ENCODE measurements at regions not wholly inside any gene's neighbourhood (a gene's known extent, or its start where the extent isn't known, plus 50 kb on each side); places are given as distances from the start of the nearest gene placed in this dataset.
A peak's percentile ranks its signal among the peaks of the same experiment; 100 is the strongest.

- WGBS, 5 donors = 38 to 89% (median 71%) methylated on average over 3 of the region's 3 CpGs
- no peak overlapping the region for H3K4me3 ChIP-seq
Measured at GRCh38 chr3:94862703-94863102, 799.8 kb downstream of the NSUN3 start.

GRCh38 chr3:94869059-94869547 lies 806.2 kb downstream of the NSUN3 start:
- Histone ChIP-seq H3K9me3 (peaks cover 5 to 10% (median 10%) of the 10 kb centered on the region in 4 donors), H3K4me1 (no peaks in the 10 kb centered on the region), H3K27ac (no peak overlapping the region), H3K27me3 (no peaks in the 10 kb centered on the region), H3K4me3 (no peak overlapping the region), H3K36me3 (no peaks in the 10 kb centered on the region)
- intact Hi-C loops (cut with DNase I; ENCODE audit: low total_unique reads) = no loop called here
- WGBS, 5 donors = 39 to 87% (median 67%) methylated on average over 2 of the region's 2 CpGs
- no peak for DNase-seq
- TF ChIP-seq EP300 (IDR thresholded peaks at IDR 0.05) = no peak
- no peak for TF ChIP-seq CTCF (IDR thresholded peaks at IDR 0.05)
- no peak for TF ChIP-seq POLR2AphosphoS5 (IDR thresholded peaks at IDR 0.05)

More at GRCh38 chr3:94862703-94863102, 799.8 kb downstream of the NSUN3 start:
- intact Hi-C loops (cut with DNase I; ENCODE audit: low total_unique reads) = no loop called here
- H3K27me3 ChIP-seq = no peaks in the 10 kb centered on the region
- no peak overlapping the region for H3K27ac ChIP-seq
- H3K9me3 ChIP-seq = peaks cover 8 to 45% (median 37%) of the 10 kb centered on the region in 4 donors
- no peaks in the 10 kb centered on the region for H3K36me3 ChIP-seq
- TF ChIP-seq CTCF (IDR thresholded peaks at IDR 0.05) (peak in 3 of 7 experiments; percentile 26 to 42 (median 27)), POLR2AphosphoS5 (IDR thresholded peaks at IDR 0.05) (no peak)
- peak in 1 of 2 donors; percentile 7 for DNase-seq
- no peaks in the 10 kb centered on the region for H3K4me1 ChIP-seq

- Histone ChIP-seq H3K9me3 (peaks cover 0 to 6% (median 0%) of the 10 kb centered on the region in 4 donors), H3K4me1 (no peaks in the 10 kb centered on the region), H3K36me3 (no peaks in the 10 kb centered on the region), H3K27ac (no peak overlapping the region), H3K27me3 (no peaks in the 10 kb centered on the region), H3K4me3 (no peak overlapping the region)
- 88 to 97% (median 96%) methylated on average over 9 to 10 of the region's 10 CpGs for WGBS, 5 donors
- no peak for TF ChIP-seq CTCF (IDR thresholded peaks at IDR 0.05)
- no peak for TF ChIP-seq EP300 (IDR thresholded peaks at IDR 0.05)
- no peak for TF ChIP-seq POLR2AphosphoS5 (IDR thresholded peaks at IDR 0.05)
- TF ChIP-seq POLR2A (IDR thresholded peaks at IDR 0.05) = no peak
- intact Hi-C loops (cut with DNase I; ENCODE audit: low total_unique reads) = no loop called here
- DNase-seq = no peak
Measured at GRCh38 chr3:94873751-94874150, 810.9 kb downstream of the NSUN3 start.

- Histone ChIP-seq H3K4me3 (no peak overlapping the region), H3K9me3 (peaks cover 0 to 6% (median 0%) of the 10 kb centered on the region in 4 donors), H3K36me3 (no peaks in the 10 kb centered on the region), H3K27me3 (no peaks in the 10 kb centered on the region), H3K4me1 (no peaks in the 10 kb centered on the region), H3K27ac (no peak overlapping the region)
- 67 to 94% (median 83%) methylated on average over 1 of the region's 1 CpG; no CpG with 5 or more reads in 1 of the 5 donors for WGBS, 5 donors
- DNase-seq = no peak
- intact Hi-C loops (cut with DNase I; ENCODE audit: low total_unique reads) = no loop called here
- TF ChIP-seq POLR2AphosphoS5 (IDR thresholded peaks at IDR 0.05) (no peak), POLR2A (IDR thresholded peaks at IDR 0.05) (no peak), EP300 (IDR thresholded peaks at IDR 0.05) (no peak), CTCF (IDR thresholded peaks at IDR 0.05) (no peak)
Measured at GRCh38 chr3:94875149-94875548, 812.3 kb downstream of the NSUN3 start.

Measured in stomach (tissue), 8 donors.